AG10803 (cell line): ENCODE measurements at regions not wholly inside any gene's neighbourhood (a gene's known extent, or its start where the extent isn't known, plus 50 kb on each side); places are given as distances from the start of the nearest gene placed in this dataset.

Experiments used
- DNase-seq: peaks from one replicate; pipeline ENCODE4 v3.0.0; 2010; ENCODE audit warnings: low read depth
- H3K4me3 ChIP-seq: 2 replicates; pipeline ENCODE4 v1.5.1; 2011; ENCODE audit warnings: mild to moderate bottlenecking, low read length, control low read depth
- TF ChIP-seq, protein P1 (sequence below): conservative IDR thresholded peaks from 2 replicates; pipeline ENCODE4 v1.5.1; 2011; ENCODE audit warnings: mild to moderate bottlenecking, low read length, control low read depth, inconsistent platforms

- DNase-seq = no peak
- TF ChIP-seq, protein P1, sequence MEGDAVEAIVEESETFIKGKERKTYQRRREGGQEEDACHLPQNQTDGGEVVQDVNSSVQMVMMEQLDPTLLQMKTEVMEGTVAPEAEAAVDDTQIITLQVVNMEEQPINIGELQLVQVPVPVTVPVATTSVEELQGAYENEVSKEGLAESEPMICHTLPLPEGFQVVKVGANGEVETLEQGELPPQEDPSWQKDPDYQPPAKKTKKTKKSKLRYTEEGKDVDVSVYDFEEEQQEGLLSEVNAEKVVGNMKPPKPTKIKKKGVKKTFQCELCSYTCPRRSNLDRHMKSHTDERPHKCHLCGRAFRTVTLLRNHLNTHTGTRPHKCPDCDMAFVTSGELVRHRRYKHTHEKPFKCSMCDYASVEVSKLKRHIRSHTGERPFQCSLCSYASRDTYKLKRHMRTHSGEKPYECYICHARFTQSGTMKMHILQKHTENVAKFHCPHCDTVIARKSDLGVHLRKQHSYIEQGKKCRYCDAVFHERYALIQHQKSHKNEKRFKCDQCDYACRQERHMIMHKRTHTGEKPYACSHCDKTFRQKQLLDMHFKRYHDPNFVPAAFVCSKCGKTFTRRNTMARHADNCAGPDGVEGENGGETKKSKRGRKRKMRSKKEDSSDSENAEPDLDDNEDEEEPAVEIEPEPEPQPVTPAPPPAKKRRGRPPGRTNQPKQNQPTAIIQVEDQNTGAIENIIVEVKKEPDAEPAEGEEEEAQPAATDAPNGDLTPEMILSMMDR = no peak
- no peak overlapping the region for H3K4me3 ChIP-seq
Measured at GRCh38 chr14:75342762-75343599, 64.4 kb downstream of the FOS start.

GRCh38 chr14:75343911-75344310, 65.3 kb downstream of the FOS start:
- H3K4me3 ChIP-seq = no peak overlapping the region
- DNase-seq = peak; percentile 93
- TF ChIP-seq, protein P1 = no peak

DNA sequence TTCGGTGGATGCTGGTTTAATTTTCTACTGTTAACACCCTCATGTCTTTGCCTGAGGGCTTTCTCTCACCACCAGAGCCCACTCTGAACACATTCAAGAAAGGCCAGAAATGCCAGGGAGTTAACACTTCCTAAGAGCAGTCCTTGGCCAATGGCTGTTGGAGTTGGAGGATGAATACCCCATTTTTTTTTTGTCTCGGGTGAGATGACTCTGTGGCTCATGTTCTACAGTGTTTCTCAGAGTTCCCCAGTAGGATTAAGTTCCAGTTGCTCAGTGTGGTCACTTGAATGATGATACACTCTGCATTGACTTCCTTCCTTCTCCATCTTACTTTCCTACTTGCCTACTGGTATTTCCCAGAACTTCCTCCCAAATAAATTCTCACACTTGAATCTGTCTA, 65.8 kb downstream of the FOS start:
- no peak overlapping the region for H3K4me3 ChIP-seq
- no peak for DNase-seq
- TF ChIP-seq, protein P1 = no peak; the same call in 1 of the 2 replicates

GRCh38 chr14:75350505-75351060, 72.0 kb downstream of the FOS start:
- H3K4me3 ChIP-seq = no peak overlapping the region
- no peak for DNase-seq
- TF ChIP-seq, protein P1 = no peak

- TF ChIP-seq, protein P1 = no peak
- no peak overlapping the region for H3K4me3 ChIP-seq
- no peak for DNase-seq
Measured at GRCh38 chr14:75359098-75359497, 68.7 kb upstream of the JDP2 start.

DNA sequence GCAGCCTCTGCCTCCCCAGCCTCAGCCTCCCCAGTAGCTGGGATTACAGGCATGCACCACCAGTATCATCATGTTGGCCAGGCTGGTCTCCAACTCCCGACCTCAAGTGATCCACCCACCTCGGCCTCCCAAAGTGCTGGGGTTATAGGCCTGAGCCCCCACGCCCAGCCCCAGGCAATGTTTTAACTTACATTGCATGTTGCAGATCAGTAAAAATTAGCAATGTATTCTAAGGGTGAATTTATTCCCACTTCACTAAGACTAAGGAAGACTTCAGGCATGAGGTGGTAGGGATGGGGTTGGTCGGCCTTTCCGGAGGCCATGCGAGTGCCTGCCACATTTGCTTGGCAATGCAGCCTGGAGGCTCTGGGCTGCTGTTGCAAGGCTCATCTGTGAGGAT, 66.8 kb upstream of the JDP2 start:
- no peak overlapping the region for H3K4me3 ChIP-seq
- no peak for DNase-seq
- TF ChIP-seq, protein P1 = no peak
